NCI-H2227 (cell line): ENCODE measurements at regions not wholly inside any gene's neighbourhood (a gene's known extent, or its start where the extent isn't known, plus 50 kb on each side); places are given as distances from the start of the nearest gene placed in this dataset.
"Not testable (repeated sequence)": the region's sequence is repeated elsewhere in the genome, so short reads cannot be mapped to it uniquely, and the experiment has no call there.

ENCODE experiments used
- DNase-seq: peaks from one replicate; lab custom pipeline; 2025; ENCODE audit not compliant: unreplicated experiment; lab: John Stamatoyannopoulos, UW

- DNase-seq = peak; percentile 6
These were observed 165.9 kb upstream of the PPP1R3A start for GRCh38 chr7:114084472-114085312.

- DNase-seq = no peak
These were observed 165.2 kb upstream of the PPP1R3A start for GRCh38 chr7:114084002-114084471.

DNA sequence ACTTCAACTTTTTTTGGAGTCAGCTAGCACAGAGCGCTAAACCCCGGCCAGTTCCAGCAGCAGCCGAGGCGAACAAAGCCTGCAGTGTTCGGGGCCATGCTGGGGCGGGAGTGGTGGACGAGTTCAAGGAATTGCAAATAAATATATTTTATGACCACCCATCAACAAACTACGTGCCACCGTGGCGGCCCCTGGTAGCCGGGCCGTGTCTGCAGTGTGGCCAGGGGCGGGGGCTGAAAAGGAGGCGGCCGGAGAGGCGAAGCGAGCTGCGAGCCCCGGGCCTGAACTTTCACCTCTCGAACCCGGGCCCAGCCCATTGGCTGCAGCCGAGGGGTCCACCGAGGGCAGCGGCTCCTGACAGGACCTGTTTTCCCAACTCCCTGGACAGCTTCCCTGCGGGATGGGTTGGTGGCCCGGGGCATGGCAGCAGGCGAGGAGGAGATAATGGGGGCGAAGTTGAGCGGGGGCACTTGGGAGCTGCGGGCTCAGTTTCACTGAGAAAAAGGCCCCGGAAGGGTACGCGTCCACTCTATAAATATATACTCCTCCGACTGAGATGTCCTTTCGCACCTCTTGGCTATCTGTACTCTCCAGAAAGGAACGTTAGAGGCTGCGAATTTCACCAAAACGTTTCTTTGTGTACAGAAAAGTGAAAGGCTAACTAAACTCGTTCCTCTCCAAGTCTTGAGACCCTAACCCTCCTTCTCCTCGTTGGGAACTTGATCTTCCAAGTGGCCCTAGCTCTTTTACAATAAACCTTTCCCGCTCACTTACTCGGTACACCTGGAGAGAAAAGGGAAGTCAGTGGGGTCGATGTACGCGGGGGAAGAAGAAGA lies 164.6 kb upstream of the PPP1R3A start:
- DNase-seq = no peak

DNA sequence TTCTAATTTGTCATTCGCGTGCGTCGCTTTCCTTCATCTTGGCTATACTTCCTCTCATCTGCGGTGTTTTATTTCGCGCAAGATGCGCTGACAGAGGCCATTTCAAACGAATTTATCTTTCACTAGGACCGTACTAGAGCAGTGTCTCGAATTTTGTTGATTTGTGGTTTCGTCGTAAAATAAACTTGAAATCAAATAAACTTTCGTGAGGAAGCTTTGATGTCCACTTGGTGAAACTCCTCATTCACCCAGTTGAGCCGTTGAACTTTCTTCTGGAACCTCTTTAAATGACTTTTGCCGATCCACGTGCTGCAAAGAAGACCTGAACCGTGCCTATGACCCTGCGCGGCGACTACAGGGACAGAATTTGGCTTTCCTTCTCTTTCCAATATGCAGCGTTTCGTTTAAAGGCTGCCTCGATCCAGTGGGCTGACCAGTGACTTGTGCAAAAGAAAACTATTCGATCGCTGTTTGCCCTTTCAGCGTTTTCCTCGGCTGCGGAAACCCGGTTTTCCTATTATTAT lies 163.9 kb upstream of the PPP1R3A start:
- DNase-seq = no peak

DNA sequence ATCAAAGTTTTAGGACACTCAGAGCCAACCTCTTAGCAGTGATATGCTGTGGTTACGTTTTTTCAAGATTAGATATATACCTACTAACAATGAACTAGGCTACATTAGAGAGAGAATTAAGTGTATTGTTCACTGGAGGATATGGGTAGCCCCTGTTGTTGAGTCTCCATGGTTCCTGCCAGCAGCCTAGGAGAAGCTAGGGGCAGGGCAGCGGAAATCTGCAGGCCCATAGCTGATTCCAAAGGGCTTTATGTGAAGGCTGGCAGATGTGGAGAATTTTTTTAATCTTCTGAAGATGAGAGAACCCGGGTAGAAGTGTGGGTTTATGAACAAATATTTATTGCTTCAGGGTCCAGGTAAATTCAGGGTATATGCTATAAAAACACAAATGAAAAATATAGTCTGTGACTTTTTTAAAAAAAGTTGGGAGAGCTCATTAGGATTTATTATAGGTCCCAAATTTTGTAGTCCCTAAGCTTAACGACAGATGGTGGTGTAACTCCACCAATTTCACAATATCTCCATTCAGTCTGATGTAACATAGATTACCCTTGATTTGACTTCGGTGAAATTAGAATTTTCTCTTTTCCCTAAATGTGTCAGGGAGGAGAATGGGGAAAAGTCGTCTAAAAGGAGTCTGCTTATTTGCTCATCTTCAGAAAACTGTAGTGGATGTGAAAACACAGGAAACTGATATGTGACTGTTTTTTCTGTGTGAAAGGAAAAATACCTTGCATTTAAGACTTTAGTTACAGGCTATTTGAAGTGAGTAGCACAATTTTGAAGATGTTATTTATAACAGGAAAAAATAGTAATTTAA lies 163.0 kb upstream of the PPP1R3A start:
- no peak for DNase-seq

DNA sequence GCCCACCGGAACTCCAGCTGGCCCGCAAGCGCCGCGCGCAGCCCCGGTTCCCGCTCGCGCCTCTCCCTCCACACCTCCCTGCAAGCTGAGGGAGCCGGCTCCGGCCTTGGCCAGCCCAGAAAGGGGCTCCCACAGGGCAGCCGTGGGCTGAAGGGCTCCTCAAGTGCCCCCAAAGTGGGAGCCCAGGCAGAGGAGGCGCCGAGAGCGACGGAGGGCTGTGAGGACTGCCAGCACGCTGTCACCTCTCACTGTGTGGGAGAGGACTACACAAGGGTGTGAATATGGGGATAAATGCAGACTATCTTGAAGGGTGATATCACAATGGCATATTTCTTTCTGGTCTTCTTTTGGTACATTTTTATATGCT lies 158.3 kb upstream of the PPP1R3A start:
- not testable (repeated sequence) for DNase-seq

DNA sequence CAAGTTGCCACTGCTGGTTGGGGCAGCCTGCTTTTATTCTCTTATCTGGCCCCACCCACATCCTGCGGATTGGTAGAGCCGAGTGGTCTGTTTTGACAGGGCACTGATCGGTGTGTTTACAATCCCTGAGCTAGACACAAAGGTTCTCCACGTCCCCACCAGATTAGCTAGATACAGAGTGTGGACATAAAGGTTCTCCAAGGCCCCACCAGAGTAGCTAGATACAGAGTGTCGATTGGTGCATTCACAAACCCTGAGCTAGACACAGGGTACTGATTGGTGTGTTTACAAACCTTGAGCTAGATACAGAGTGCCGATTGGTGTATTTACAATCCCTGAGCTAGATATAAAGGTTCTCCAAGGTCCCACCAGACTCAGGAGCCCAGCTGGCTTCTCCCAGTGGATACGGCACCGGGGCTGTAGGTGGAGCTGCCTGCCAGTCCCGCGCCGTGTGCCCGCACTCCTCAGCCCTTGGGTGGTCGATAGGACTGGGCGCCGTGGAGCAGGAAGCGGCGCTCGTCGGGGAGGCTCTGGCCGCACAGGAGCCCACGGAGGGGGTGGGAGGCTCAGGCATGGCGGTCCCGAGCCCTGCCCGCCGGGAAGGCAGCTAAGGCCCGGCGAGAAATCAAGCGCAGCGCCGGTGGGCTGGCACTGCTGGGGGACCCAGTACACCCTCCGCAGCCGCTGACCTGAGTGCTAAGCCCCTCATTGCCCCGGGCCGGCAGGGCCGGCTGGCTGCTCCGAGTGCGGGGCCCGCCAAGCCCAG lies 157.8 kb upstream of the PPP1R3A start:
- DNase-seq = not testable (repeated sequence)

GRCh38 chr7:114073701-114074100 lies 154.9 kb upstream of the PPP1R3A start:
- no peak for DNase-seq

GRCh38 chr7:114070246-114070645 lies 151.4 kb upstream of the PPP1R3A start:
- no peak for DNase-seq

- DNase-seq = no peak
These were observed 144.0 kb upstream of the PPP1R3A start for GRCh38 chr7:114062810-114063209.

DNA sequence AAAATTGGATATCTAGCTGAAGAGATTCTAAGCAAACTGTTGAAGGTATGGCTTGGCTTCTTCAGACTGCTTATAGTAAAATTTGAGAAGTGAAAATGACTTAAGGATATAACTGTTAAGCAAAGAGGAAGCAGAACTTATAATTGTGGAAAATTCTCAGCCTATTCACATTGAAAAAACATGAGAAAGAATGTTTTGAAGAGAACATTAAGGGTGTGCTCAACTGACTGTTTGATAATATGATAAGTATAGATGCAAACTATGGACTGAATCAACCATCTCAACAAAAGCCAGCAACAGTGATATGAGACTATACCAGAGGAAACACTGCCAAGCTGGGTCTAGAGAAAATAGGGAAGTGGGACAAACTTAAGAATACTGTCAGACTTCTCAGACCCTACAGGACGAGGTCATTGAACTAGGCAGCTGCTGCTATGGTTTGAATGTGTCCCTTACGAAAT lies 133.1 kb upstream of the PPP1R3A start:
- DNase-seq = no peak

DNA sequence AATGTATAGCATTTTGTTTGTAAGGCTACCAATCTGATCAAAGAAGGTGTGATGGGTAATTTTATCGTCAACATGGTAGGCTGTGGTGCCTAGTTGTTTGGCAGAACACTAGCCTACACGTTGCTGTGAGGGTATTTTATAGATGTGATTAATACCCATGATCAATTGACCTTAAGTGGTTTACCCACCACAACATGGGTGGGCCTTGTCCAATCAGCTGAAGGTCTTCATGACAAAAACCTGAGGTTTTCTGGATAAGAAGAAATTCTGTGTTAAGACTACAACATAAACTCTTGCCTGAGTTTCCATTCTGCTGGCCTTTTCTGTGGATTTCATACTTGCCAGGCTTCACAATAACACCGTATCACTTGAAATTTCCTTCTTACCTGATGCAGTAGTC lies 131.8 kb upstream of the PPP1R3A start:
- no peak for DNase-seq

GRCh38 chr7:114048386-114049235 lies 129.8 kb upstream of the PPP1R3A start:
- DNase-seq = no peak

DNA sequence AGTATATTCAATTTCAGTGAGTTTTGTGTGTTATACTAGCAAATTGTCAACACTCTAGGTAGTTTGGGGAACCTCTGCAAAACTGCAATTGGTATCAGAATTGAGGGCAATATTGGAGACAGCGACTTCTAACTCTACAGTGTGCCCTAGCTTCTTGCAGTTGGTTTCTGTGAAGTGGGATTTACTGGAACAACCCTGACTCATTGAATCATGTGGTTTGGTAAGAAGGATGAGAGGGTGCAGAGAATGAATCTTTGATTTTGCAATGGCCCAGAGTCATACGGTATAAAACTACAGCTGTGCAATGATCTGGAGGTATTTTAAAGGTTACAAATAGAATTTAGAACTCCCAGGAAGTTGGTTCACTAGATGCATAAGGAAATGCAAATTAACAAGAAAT lies 129.1 kb upstream of the PPP1R3A start:
- DNase-seq = no peak

GRCh38 chr7:114033475-114033874 lies 114.7 kb upstream of the PPP1R3A start:
- DNase-seq = no peak

- DNase-seq = peak; percentile 71
These were observed 107.8 kb upstream of the PPP1R3A start for GRCh38 chr7:114026486-114027089.

- no peak for DNase-seq
These were observed 102.3 kb upstream of the PPP1R3A start for GRCh38 chr7:114021135-114021534.

GRCh38 chr7:114008696-114009095 lies 89.9 kb upstream of the PPP1R3A start:
- DNase-seq = no peak

DNA sequence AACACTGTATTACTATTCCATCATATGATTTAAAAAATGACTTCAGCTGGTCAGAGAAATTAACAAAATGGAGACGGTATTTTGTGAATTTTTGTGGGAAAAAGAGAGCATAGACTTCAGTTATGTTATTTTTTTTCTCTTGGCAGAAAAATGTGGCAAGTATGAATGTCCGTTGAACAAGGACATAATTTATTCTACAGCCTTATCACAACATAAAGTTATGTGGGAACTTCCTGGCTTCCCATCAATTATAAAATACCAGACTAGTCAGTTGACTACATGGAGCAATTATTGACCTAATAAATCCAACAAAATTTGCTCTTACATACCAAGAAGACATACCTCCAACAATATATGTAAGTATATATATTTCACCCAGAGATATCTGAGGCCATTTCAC lies 88.6 kb upstream of the PPP1R3A start:
- DNase-seq = no peak
